GM12864 (cell line): ENCODE measurements at regions not wholly inside any gene's neighbourhood (a gene's known extent, or its start where the extent isn't known, plus 50 kb on each side); places are given as distances from the start of the nearest gene placed in this dataset.

ENCODE experiments used
- DNase-seq: peaks from one replicate; pipeline ENCODE4 v3.0.0-alpha.2; 2011; ENCODE audit warnings: low read depth
- H3K4me3 ChIP-seq: 2 replicates; pipeline ENCODE4 v1.5.1; 2011; ENCODE audit warnings: mild to moderate bottlenecking, low read depth, low read length, control low read depth
- CTCF ChIP-seq: IDR thresholded peaks from 2 replicates; pipeline ENCODE4 v1.5.1; 2011; ENCODE audit warnings: low read depth, mild to moderate bottlenecking, moderate library complexity, low read length, control low read depth, inconsistent platforms; ENCODE audit errors: missing control alignments

GRCh38 chr5:90201923-90202322 lies 207.6 kb downstream of the CETN3 start:
- no peak for DNase-seq

GRCh38 chr5:90193185-90193822 lies 216.3 kb downstream of the CETN3 start:
- no peak for TF ChIP-seq CTCF
- no peak for DNase-seq
- no peak overlapping the region for H3K4me3 ChIP-seq

More at GRCh38 chr5:90201923-90202322, 207.6 kb downstream of the CETN3 start:
- H3K4me3 ChIP-seq = no peak overlapping the region
- no peak for TF ChIP-seq CTCF

GRCh38 chr5:90191352-90192045 lies 218.1 kb downstream of the CETN3 start:
- no peak overlapping the region for H3K4me3 ChIP-seq
- no peak for TF ChIP-seq CTCF
- no peak for DNase-seq

- no peak for DNase-seq
- TF ChIP-seq CTCF = no peak
- no peak overlapping the region for H3K4me3 ChIP-seq
Measured at GRCh38 chr5:90185897-90186468, 223.6 kb downstream of the CETN3 start.

GRCh38 chr5:90184764-90185163 lies 224.8 kb downstream of the CETN3 start:
- DNase-seq = no peak
- H3K4me3 ChIP-seq = no peak overlapping the region
- TF ChIP-seq CTCF = no peak

GRCh38 chr5:90182726-90183125 lies 226.8 kb downstream of the CETN3 start:
- TF ChIP-seq CTCF = no peak
- no peak for DNase-seq
- H3K4me3 ChIP-seq = no peak overlapping the region
